DMS153 (cell line): ENCODE measurements at regions not wholly inside any gene's neighbourhood (a gene's known extent, or its start where the extent isn't known, plus 50 kb on each side); places are given as distances from the start of the nearest gene placed in this dataset.
A peak's percentile ranks its signal among the peaks of the same experiment; 100 is the strongest.

Experiments used
- DNase-seq: peaks from one replicate; lab custom pipeline; 2025; lab: John Stamatoyannopoulos, UW

DNA sequence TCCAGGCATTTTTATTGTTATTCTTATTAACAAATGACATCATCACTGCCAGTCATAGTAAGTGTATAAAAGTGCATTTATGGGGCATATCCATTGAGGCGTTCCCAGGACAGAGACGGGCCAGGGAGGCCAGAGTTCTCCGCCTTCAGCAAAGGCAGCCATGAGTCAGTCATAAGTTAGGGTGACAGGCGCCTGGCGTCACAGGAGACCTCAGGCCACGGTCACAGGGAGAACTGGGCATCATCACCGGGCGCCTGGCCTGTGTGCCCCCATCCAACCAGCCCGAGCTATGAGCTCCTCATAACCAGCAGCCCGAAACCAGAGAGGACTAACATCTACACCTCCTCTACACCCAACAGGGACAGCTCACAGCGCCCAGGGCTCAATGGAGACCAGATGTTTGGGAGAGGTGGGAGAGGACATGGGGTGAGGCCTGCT is 259.2 kb downstream of the DLL1 start:
- no peak for DNase-seq

GRCh38 chr6:170030821-170031471 is 259.9 kb downstream of the DLL1 start:
- peak; percentile 91 for DNase-seq

GRCh38 chr6:170030284-170030815 is 260.5 kb downstream of the DLL1 start:
- DNase-seq: no peak

GRCh38 chr6:170029416-170030283 is 261.2 kb downstream of the DLL1 start:
- DNase-seq: no peak

- DNase-seq: peak; percentile 41
Measured at GRCh38 chr6:170028629-170029345, 262.1 kb downstream of the DLL1 start.

DNA sequence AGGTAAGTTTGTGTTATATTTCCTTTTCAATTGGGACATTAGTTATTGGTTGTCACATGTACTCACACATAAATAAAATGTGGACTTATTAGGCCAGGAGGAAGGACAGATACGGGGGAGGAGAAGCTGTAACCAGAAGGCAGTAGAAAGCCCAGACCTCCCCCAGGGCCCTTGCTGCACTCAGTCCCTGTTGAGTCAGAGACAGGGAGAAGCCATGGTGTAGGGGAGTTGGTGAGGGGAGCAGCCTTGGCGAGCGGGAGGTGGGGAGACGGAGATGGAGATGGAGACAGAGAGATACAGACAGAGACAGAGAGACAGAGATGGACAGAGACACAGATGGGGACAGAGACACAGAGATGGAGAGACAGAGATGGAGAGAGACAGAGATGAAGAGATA is 263.2 kb downstream of the DLL1 start:
- DNase-seq: no peak

DNA sequence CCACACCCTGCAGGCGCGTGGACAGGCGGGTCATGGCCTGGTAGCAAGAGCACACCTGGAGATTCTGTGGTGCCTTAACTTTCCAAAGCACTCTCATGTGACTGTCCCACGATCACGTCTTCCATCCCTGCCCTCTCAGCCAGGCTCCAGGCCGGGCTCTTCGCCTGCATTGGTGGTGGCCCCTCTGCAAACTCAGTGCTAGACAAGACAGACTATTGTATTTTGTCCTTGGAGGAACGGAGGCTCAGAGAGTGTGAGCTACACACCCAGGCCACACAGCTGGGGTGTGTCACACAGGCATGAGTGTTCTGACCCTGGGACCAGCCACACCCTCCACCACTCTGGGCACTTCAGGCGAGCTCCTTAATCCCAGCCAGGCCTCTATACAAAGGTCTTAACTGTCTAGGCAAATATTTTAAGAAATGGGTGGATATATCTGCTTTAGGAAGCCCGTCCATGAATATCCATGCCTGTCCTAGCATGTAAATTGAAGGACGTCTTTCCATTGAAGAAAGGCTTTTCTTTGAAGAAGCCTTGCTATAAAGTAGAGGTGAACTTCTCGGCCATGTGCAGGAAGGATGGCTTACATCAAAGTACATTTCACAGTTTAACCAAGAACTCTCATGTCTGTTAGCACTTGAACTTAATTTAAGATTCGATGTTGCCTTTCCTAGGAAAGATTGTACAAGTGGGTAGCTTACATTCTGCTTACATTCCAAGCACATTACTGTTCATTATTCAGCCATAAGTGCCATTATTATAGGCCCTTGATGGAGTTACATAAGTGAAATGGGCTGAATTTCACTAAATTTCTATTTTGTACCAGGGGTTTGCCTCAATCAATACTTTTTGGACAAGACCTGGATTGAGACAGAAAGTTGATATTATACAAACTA is 263.9 kb downstream of the DLL1 start:
- no peak for DNase-seq

- peak; percentile 84 for DNase-seq
Measured at GRCh38 chr6:170025935-170026750, 264.7 kb downstream of the DLL1 start.

DNA sequence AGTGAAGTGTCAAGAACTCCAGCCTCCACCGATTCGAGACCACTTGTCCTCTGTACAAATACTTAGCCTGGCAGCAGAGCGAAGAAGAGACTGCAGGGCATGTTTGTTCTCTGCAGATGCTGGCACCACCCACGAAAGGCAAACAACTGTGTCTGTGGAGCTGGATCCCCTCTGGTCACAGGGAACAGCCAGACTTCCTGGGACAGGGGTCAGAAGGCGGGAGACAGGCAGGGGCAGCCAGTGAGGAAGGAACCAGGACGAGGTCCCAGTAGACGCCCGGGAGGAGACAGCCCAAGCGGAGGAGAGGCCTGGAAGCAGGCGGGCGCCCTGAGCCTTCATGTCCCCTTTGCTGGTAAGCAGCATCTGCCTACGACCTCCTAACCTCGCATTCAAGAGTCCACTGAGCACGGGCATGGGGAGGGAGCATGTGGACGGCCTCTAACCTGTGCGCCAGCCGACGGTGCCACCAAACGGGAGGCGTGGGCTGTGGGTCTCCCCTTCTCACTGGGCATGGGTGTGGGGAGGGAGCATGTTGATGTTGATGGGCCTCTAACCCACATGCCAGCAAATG is 265.5 kb downstream of the DLL1 start:
- DNase-seq: no peak

DNA sequence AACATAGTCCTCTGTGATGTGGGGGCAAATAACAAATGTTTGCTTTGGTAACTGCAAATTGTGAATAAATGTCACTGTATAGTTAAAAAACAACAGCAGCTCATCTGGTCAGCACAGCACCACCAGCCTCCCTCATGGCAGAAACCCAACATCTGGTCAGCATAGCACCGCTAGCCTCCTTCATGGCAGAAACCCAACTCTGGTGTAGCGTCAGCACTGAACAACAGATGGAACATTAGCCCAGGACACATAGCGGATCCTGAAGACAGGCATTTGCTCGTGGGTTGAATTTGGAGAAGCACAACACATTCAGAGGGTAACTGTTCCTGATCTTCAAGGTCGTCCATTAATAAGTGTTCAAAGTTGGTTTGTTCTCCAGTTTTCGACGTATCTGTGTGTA is 265.9 kb downstream of the DLL1 start:
- DNase-seq: peak; percentile 45

DNA sequence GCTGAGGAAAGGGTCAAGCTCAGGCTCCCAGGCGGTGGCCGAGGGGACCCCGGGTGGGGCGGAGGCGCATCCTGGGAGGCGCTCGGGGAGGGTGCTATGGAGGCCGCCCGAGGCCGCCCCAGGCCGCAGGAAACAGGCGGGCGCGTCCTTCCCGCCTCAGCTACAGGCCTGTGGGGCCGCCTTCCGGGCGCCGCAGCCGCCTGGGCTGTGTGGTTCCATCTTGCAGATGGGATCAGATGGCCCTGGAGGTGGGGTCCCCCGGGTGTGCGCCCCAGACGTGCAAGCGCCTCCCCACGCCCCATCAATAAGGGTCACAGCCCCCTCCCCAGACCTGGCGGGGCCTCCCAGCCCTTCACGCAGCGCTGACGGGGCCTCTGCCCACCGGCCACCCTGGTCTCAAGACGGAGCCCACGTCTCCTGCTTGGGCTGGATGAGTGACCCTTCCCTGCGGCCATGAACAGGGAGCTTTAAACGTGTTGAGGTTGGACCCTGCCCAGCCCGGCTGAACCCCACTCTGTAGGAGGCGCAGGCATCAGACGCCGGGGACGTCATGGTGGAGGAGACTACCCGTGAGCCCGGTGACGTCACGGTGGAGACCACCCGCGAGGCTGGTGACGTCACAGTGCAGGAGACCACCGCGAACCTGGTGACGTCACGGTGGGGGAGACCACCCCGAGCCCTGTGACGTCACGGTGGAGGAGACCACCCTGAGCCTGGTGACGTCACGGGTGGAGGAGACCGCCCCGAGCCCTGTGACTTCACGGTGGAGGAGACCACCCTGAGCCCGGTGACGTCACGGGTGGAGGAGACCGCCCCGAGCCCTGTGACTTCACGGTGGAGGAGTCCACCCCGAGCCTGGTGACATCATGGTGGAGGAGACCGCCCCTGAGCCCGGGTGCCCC is 267.0 kb downstream of the DLL1 start:
- DNase-seq: no peak

GRCh38 chr6:170022827-170023619 is 267.9 kb downstream of the DLL1 start:
- DNase-seq: no peak

DNA sequence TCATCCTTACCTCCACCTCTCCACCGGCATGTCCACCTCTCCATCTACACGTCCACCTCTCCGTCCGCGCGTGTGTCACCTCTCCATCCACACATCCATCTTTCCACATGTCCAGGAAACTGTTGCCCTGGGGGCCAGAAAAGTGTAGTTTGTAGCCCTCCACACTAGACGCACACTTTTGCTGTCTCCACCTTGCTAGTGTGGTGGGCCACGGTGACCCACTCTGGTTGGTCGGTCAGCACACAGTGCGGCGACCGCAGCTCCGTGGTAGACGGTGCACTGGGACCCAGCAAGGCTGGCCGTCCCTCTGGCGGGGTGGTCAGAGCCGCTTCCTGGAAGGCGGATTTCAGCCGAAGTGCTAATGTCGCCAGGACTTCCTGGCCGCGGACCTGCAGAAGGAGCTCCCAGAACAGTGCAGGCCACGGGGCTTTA is 268.6 kb downstream of the DLL1 start:
- DNase-seq: no peak

DNA sequence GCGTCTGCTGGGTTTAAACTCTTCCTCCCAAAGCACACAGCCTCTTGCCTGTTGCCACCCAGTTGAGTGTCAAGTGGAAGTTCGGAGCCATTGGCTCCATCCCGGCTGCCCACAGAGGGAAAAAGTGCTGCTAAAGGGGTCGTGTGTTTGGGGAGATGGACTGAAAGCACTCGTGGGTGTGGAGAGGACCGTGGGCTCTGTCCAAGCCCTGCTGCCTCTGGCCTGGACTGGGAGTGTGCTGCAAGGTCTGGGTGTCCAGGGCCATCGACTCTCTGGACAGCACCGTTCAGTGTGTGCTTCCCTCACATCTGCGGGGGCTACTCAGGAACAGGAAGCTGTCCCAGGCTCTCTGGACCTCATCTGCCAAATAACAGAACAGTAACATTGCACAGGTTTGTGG is 269.3 kb downstream of the DLL1 start:
- DNase-seq: no peak

GRCh38 chr6:170019818-170020583 is 268.6 kb downstream of the ERMARD start:
- DNase-seq: no peak

GRCh38 chr6:170018936-170019817 is 267.8 kb downstream of the ERMARD start:
- DNase-seq: no peak
